AG04450 (cell line): ENCODE measurements at regions not wholly inside any gene's neighbourhood (a gene's known extent, or its start where the extent isn't known, plus 50 kb on each side); places are given as distances from the start of the nearest gene placed in this dataset.

Source experiments
- CTCF ChIA-PET: fragments of 300-600, 350-600 bp; formaldehyde crosslinking; extraction: SDS; loops from one replicate; lab custom pipeline; 2022; ENCODE audit warnings: antibody characterized with exemption, inconsistent platforms; lab: Charles Lee
- POLR2A ChIA-PET: fragments of 350-600 bp; formaldehyde crosslinking; extraction: SDS; loops from one replicate; lab custom pipeline; 2021; ENCODE audit warnings: antibody characterized with exemption, inconsistent platforms; lab: Yijun Ruan, JAX
- DNase-seq: peaks from one replicate; pipeline ENCODE4 v3.0.0-alpha.2; 2011; ENCODE audit warnings: low read depth, low spot score
- H3K27ac ChIP-seq: one replicate; pipeline ENCODE4 v1.5.1; 2012; ENCODE audit warnings: low read depth, low read length, control low read depth
- H3K27me3 ChIP-seq: one replicate; pipeline ENCODE4 v1.6.0; 2012; ENCODE audit warnings: low read length; ENCODE audit not compliant: control insufficient read depth, insufficient read depth
- H3K4me3 ChIP-seq: 2 replicates; pipeline ENCODE4 v1.5.1; 2011; ENCODE audit warnings: mild to moderate bottlenecking, low read depth, low read length, control low read depth
- H3K9me3 ChIP-seq: 2 replicates; pipeline ENCODE4 v1.5.1; 2012; ENCODE audit warnings: low read length; ENCODE audit not compliant: control insufficient read depth, insufficient read depth
- TF ChIP-seq, protein P1 (sequence below): IDR thresholded peaks from 2 replicates; pipeline ENCODE4 v1.5.1; 2011; ENCODE audit warnings: low read depth, low read length, control low read depth, inconsistent platforms

DNA sequence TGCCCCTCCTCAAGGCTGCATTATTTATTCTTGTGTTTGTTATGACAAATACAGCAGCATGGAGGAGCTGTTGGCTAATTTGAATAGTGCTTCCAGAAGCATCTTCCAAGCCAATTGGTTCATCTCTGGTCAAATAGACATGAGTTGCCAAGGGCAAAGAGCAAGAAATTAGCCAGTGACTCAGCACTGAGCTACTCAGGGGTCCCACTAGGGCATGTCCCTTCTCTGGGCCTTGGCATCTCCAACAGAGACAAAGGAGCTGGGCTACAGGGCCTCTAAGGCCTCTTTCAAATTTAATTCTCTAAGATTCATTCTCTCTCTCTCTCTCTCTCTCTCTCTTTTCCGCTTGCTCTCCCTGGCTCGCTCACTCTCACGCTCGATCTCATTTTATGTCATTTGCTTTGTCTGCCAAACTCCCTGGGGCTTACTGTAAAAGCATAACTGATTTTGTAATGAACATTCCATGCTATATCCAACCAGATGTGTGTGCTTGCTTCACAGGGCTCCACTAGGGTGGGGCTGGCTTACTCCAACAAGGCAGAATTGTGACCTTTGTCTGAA, 86.7 kb upstream of the MAGEA4 start:
- H3K4me3 ChIP-seq: no peak overlapping the region
- CTCF ChIA-PET: interaction anchor here (0.6 to 3.1 kb wide), 6 partner anchors 18 to 809 kb away, joined by 3 to 23 read pairs (median 3); no protein-coding TSS in a partner anchor
- H3K27me3 ChIP-seq: peaks cover 2% of the 10 kb centered on the region
- peak overlapping the region; percentile 61 for H3K27ac ChIP-seq
- TF ChIP-seq, protein P1, sequence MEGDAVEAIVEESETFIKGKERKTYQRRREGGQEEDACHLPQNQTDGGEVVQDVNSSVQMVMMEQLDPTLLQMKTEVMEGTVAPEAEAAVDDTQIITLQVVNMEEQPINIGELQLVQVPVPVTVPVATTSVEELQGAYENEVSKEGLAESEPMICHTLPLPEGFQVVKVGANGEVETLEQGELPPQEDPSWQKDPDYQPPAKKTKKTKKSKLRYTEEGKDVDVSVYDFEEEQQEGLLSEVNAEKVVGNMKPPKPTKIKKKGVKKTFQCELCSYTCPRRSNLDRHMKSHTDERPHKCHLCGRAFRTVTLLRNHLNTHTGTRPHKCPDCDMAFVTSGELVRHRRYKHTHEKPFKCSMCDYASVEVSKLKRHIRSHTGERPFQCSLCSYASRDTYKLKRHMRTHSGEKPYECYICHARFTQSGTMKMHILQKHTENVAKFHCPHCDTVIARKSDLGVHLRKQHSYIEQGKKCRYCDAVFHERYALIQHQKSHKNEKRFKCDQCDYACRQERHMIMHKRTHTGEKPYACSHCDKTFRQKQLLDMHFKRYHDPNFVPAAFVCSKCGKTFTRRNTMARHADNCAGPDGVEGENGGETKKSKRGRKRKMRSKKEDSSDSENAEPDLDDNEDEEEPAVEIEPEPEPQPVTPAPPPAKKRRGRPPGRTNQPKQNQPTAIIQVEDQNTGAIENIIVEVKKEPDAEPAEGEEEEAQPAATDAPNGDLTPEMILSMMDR: peak; percentile 42
- POLR2A ChIA-PET: interaction anchor here (0.9 to 1.1 kb wide), 2 partner anchors 45 to 145 kb away, joined by 3 read pairs; no protein-coding TSS in a partner anchor
- H3K9me3 ChIP-seq: no peaks in the 10 kb centered on the region
- peak; percentile 34 for DNase-seq

DNA sequence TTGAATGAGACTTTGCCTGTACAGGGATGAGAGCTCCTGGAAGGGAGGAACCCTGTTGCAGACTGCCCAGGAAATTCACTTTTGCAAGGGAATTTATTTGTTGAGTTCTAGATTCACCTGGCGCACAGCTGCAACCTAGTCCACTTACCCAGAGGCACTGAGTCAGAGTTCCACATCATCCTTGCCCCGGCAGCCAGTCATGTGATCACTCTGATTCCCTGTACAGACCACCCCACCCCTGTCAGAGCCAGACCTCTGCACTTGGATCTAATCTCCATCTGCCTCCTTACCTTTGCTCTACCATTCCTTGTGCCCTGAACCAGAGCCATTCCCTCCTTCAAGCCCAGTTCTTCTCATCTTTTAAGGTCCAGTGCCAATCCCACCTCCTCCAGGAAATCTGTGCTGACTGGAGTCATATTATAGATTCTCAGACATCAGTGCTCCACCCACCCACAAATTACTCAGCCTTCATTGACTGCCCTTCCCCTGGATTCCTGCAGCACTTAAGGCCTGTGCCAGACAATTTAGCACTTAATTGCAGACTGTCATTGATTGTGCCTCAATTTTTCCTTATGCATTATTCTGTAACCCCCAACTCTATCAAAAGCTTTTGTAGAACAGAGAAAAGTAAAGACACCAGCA, 84.1 kb upstream of the MAGEA4 start:
- Histone ChIP-seq H3K27ac (no peak overlapping the region), H3K4me3 (no peak overlapping the region), H3K9me3 (no peaks in the 10 kb centered on the region), H3K27me3 (no peaks in the 10 kb centered on the region)
- no peak for DNase-seq
- ChIA-PET CTCF (no interaction called here), POLR2A (no interaction called here)
- TF ChIP-seq, protein P1: no peak

DNA sequence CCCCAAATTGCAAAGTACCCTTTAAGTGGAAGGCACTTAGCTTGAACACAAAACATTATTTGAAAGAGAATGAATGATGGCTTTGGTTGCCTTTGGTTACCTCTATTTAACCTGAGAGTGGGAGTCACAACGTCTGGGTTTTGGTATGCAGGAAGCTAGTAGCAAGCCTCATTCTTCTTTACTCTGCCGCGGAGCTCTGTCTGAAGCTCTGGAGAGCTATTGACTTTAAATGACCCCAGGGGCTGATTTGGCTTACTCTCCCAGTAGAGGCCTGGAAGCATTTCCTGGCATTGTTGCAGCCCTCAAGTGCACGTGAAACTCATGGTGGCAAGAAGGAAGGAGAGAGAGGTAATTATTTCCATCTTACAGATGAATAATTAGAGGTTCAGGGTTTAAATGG, 81.8 kb upstream of the MAGEA4 start:
- no peaks in the 10 kb centered on the region for H3K9me3 ChIP-seq
- no peak overlapping the region for H3K27ac ChIP-seq
- CTCF ChIA-PET: no interaction called here
- H3K27me3 ChIP-seq: no peaks in the 10 kb centered on the region
- DNase-seq: no peak
- no peak overlapping the region for H3K4me3 ChIP-seq
- TF ChIP-seq, protein P1: no peak
- POLR2A ChIA-PET: no interaction called here

DNA sequence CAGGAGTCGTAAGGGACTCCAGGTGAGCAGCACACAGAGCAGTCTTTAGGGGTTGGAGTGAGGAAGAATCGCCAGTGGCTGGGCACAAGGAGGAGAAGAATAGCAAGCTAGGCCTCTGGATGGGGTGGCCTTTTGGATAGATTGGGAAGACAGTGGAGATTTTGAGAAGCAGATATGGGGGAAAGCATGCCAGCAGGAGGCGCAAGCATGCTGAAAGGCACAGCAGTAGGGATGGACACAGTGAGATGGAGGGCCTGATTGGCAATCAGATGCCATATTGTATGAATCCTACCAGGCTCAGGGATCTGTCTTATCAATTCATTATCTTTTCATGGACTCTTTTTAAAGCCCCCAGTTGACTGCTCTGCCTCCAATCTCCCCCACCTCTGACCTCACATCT, 60.4 kb upstream of the MAGEA4 start:
- Histone ChIP-seq H3K27ac (no peak overlapping the region), H3K4me3 (no peak overlapping the region), H3K9me3 (no peaks in the 10 kb centered on the region), H3K27me3 (no peaks in the 10 kb centered on the region)
- ChIA-PET CTCF (no interaction called here), POLR2A (no interaction called here)
- TF ChIP-seq, protein P1: peak; percentile 9; the same call in 1 of the 2 replicates
- no peak for DNase-seq

DNA sequence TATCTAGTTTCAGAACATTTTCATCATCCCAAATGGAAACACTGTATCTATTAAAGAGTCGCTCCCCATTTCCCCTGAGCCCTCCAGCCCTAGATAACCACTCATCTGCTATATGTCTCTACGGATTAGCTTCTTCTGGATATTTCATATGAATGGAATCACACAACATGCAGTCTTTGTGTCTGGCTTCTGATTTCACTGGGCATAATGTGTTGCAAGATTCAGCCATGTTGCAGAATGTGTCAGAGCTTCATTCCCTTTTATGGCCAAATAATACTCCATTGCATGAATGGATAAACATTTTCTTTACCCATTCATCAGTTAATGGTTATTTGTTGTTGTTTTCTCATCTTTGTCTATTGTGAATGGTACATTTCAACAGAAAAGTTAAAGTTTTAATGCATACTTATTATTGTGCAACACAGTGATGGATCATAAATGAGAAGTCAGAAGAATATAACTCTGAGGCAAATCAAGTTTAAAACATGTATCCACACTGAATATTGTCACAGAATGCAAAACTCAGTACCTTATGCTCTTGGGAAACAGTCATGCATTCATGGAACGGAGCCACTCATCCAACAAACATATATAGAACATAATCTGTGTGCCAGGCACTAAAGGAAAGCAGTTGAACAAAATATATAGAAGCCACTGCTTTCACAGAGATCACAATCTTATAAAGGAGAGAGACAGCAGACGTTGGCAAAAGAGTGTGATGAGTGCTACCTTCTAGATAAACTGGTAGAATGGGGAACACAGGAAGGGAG, 57.8 kb upstream of the MAGEA4 start:
- no peaks in the 10 kb centered on the region for H3K27me3 ChIP-seq
- TF ChIP-seq, protein P1: no peak
- no peak overlapping the region for H3K4me3 ChIP-seq
- ChIA-PET POLR2A (no interaction called here), CTCF (no interaction called here)
- DNase-seq: no peak
- H3K27ac ChIP-seq: no peak overlapping the region
- no peaks in the 10 kb centered on the region for H3K9me3 ChIP-seq
